ENCODE measurements at regions not wholly inside any gene's neighbourhood (a gene's known extent, or its start where the extent isn't known, plus 50 kb on each side); places are given as distances from the start of the nearest gene placed in this dataset.

- Histone ChIP-seq H3K36me3 (ENCODE audit: control insufficient read depth in 1 of 2, insufficient read depth in 2 of 2, low read length in 2 of 2) (no peaks in the 10 kb centered on the region), H3K9me3 (ENCODE audit: control insufficient read depth in 1 of 2, insufficient read depth in 1 of 2, low read depth in 1 of 2, low read length in 2 of 2) (no peaks in the 10 kb centered on the region), H3K9ac (ENCODE audit: low read length) (no peak overlapping the region), H3K9me2 (ENCODE audit: insufficient read depth) (no peaks in the 10 kb centered on the region), H3K4me1 (ENCODE audit: control insufficient read depth in 1 of 2, insufficient read depth in 2 of 2, low read length in 2 of 2) (peaks cover 4 to 12% of the 10 kb centered on the region in 2 experiments; a peak in 3 of 4 replicates), H3K4me3 (replicated peaks in 1 of 2; ENCODE audit: low read depth in 1 of 2, low read length in 2 of 2) (no peak overlapping the region), H3K27me3 (ENCODE audit: insufficient read depth, low read length) (no peaks in the 10 kb centered on the region), H3K79me2 (ENCODE audit: insufficient read depth, low read length) (no peaks in the 10 kb centered on the region), H3K4me2 (ENCODE audit: low read length) (no peak overlapping the region), H3K27ac (ENCODE audit: low read depth, low read length) (no peak overlapping the region), H4K20me1 (ENCODE audit: insufficient read depth) (no peaks in the 10 kb centered on the region), H2AFZ (ENCODE audit: low read depth, low read length, poor library complexity, severe bottlenecking) (no peak overlapping the region)
- no peak for TF ChIP-seq EZH2phosphoT487 (IDR thresholded peaks at IDR 0.05; ENCODE audit: borderline replicate concordance)
- TF ChIP-seq POLR2A (IDR thresholded peaks at IDR 0.05; ENCODE audit: borderline replicate concordance, extremely low read depth, insufficient read depth, insufficient read length) = no peak
- no peak for TF ChIP-seq SIN3A (IDR thresholded peaks at IDR 0.05; ENCODE audit: low read depth)
- no peak for TF ChIP-seq EZH2 (IDR thresholded peaks at IDR 0.05)
- TF ChIP-seq ZFX (IDR thresholded peaks at IDR 0.05) = no peak
- no peak for TF ChIP-seq REST (IDR thresholded peaks at IDR 0.05; ENCODE audit: low read depth)
- TF ChIP-seq TCF7L2 (IDR thresholded peaks at IDR 0.05; ENCODE audit: borderline replicate concordance, extremely low read depth, insufficient read depth, insufficient read length) = no peak
- TF ChIP-seq FOSL1 (IDR thresholded peaks at IDR 0.05; ENCODE audit: low read depth) = no peak
- TF ChIP-seq, protein P1, sequence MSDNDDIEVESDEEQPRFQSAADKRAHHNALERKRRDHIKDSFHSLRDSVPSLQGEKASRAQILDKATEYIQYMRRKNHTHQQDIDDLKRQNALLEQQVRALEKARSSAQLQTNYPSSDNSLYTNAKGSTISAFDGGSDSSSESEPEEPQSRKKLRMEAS (IDR thresholded peaks at IDR 0.05) = no peak
- no peak for TF ChIP-seq YY1 (IDR thresholded peaks at IDR 0.05; ENCODE audit: extremely low read depth, insufficient replicate concordance, low read depth, low read length)
- TF ChIP-seq SP1 (IDR thresholded peaks at IDR 0.05; ENCODE audit: low read depth) = no peak
- TF ChIP-seq CBX3 (IDR thresholded peaks at IDR 0.05; ENCODE audit: low read depth) = no peak
- TF ChIP-seq ATF3 (IDR thresholded peaks at IDR 0.05) = no peak
- TF ChIP-seq ELF1 (IDR thresholded peaks at IDR 0.05; ENCODE audit: borderline replicate concordance, low read depth) = no peak
- no peak for TF ChIP-seq POLR2AphosphoS5 (IDR thresholded peaks at IDR 0.05; ENCODE audit: low read depth, low read length)
- TF ChIP-seq, protein P2, sequence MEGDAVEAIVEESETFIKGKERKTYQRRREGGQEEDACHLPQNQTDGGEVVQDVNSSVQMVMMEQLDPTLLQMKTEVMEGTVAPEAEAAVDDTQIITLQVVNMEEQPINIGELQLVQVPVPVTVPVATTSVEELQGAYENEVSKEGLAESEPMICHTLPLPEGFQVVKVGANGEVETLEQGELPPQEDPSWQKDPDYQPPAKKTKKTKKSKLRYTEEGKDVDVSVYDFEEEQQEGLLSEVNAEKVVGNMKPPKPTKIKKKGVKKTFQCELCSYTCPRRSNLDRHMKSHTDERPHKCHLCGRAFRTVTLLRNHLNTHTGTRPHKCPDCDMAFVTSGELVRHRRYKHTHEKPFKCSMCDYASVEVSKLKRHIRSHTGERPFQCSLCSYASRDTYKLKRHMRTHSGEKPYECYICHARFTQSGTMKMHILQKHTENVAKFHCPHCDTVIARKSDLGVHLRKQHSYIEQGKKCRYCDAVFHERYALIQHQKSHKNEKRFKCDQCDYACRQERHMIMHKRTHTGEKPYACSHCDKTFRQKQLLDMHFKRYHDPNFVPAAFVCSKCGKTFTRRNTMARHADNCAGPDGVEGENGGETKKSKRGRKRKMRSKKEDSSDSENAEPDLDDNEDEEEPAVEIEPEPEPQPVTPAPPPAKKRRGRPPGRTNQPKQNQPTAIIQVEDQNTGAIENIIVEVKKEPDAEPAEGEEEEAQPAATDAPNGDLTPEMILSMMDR (IDR thresholded peaks at IDR 0.05 in 2 of 3, conservative IDR thresholded peaks at IDR 0.05 in 1 of 3; ENCODE audit: borderline replicate concordance in 1 of 3, insufficient read depth in 1 of 3, low read depth in 2 of 3, low read length in 2 of 3) = no peak
- ChIA-PET CTCF (no interaction called here), POLR2A (no interaction called here), RAD21 (ENCODE audit: low non-redundant PET in 1 of 2, low total read pairs in 2 of 2, uncharacterized antibody in 2 of 2, unreplicated experiment in 2 of 2) (no interaction called here)
- ATAC-seq (no peak), DNase-seq (ENCODE audit: low read depth, low spot score) (no peak)
- no TSS peak for BruUV-seq (replicated peaks)
- intact Hi-C loops (cut with micrococcal nuclease) = no loop called here
These were observed 130.1 kb upstream of the TOP3B start for GRCh38 chr22:22112533-22113294.
